MCF 10A (cell line): ENCODE measurements at regions not wholly inside any gene's neighbourhood (a gene's known extent, or its start where the extent isn't known, plus 50 kb on each side); places are given as distances from the start of the nearest gene placed in this dataset.

ENCODE experiments used
- BruUV-seq: library from RNA; stranded (reverse); fragments of 400-500 nt; replicated peaks from 2 replicates; lab custom pipeline; 2021; lab: Mats Ljungman, UMichigan
- CTCF ChIA-PET: fragments of 300-600 bp; sonication (Branson Sonifier 250); formaldehyde crosslinking; extraction: SDS; loops from one replicate; lab custom pipeline; 2021; ENCODE audit warnings: antibody characterized with exemption, inconsistent platforms; lab: Yijun Ruan, JAX
- POLR2A ChIA-PET: fragments of 300-600, 350-650 bp; sonication (Branson Sonifier 250); formaldehyde crosslinking; extraction: SDS; loops from one replicate; lab custom pipeline; 2020; ENCODE audit warnings: antibody characterized with exemption, inconsistent platforms; lab: Yijun Ruan, JAX
- DNase-seq: peaks from one replicate; pipeline ENCODE4 v3.0.0-alpha.2; 2018; ENCODE audit not compliant: unreplicated experiment
- H3K27ac Mint-ChIP-seq: one replicate; pipeline ENCODE4 v1.8.0; 2022; ENCODE audit warnings: mild to moderate bottlenecking, low read depth, mixed read lengths; ENCODE audit not compliant: unreplicated experiment
- H3K27me3 Mint-ChIP-seq: one replicate; pipeline ENCODE4 v1.8.0; 2022; ENCODE audit warnings: mixed read lengths; ENCODE audit not compliant: insufficient read depth, unreplicated experiment
- H3K36me3 Mint-ChIP-seq: one replicate; pipeline ENCODE4 v1.8.0; 2022; ENCODE audit warnings: mild to moderate bottlenecking, moderate library complexity, mixed read lengths; ENCODE audit not compliant: insufficient read depth, unreplicated experiment
- H3K4me1 Mint-ChIP-seq: one replicate; pipeline ENCODE4 v1.8.0; 2022; ENCODE audit warnings: mixed read lengths; ENCODE audit not compliant: insufficient read depth, unreplicated experiment
- H3K4me3 Mint-ChIP-seq: one replicate; pipeline ENCODE4 v1.8.0; 2022; ENCODE audit warnings: mild to moderate bottlenecking, moderate library complexity, mixed read lengths; ENCODE audit not compliant: unreplicated experiment
- H3K9me3 Mint-ChIP-seq: one replicate; pipeline ENCODE4 v1.8.0; 2022; ENCODE audit warnings: mixed read lengths; ENCODE audit not compliant: unreplicated experiment
- intact Hi-C: fragments of 100-400 bp; cut with micrococcal nuclease; formaldehyde crosslinking; loops from 2 replicates; pipeline ENCODE4 v1.14.1; 2022
- TF ChIP-seq, protein P1 (sequence below): fragments of 200-600 bp; IDR thresholded peaks from one replicate; pipeline ENCODE4 v1.8.0; 2022; ENCODE audit warnings: antibody characterized with exemption, mild to moderate bottlenecking; ENCODE audit not compliant: unreplicated experiment

DNA sequence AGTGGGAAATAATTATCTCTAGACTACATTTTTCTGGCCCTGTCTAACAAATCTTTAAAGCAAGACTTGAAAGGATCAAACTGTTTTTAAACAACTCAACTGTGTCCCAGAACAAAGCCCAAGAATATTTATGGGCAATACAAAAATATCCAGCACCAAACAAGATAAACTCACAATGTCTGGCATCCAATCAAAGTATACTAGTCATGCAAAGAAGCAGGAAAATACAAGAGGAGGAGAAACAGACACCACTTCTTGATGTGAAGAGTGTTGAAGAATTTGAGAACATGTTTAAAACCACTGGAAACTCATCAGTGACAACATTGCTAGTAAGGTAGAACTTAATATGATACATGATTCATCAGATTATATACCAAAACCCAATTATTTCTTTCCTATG, 66.1 kb upstream of the CDC42EP3 start:
- H3K9me3 Mint-ChIP-seq, result no peaks in the 10 kb centered on the region
- BruUV-seq, result no TSS peak
- H3K4me3 Mint-ChIP-seq, result no peak overlapping the region
- TF ChIP-seq, protein P1, sequence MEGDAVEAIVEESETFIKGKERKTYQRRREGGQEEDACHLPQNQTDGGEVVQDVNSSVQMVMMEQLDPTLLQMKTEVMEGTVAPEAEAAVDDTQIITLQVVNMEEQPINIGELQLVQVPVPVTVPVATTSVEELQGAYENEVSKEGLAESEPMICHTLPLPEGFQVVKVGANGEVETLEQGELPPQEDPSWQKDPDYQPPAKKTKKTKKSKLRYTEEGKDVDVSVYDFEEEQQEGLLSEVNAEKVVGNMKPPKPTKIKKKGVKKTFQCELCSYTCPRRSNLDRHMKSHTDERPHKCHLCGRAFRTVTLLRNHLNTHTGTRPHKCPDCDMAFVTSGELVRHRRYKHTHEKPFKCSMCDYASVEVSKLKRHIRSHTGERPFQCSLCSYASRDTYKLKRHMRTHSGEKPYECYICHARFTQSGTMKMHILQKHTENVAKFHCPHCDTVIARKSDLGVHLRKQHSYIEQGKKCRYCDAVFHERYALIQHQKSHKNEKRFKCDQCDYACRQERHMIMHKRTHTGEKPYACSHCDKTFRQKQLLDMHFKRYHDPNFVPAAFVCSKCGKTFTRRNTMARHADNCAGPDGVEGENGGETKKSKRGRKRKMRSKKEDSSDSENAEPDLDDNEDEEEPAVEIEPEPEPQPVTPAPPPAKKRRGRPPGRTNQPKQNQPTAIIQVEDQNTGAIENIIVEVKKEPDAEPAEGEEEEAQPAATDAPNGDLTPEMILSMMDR, result no peak
- no peaks in the 10 kb centered on the region for H3K4me1 Mint-ChIP-seq
- CTCF ChIA-PET, result no interaction called here
- intact Hi-C loops, result no loop called here
- no peaks in the 10 kb centered on the region for H3K27me3 Mint-ChIP-seq
- H3K27ac Mint-ChIP-seq, result no peak overlapping the region
- POLR2A ChIA-PET, result interaction anchor here (0.6 kb wide), 1 partner anchor 103 kb away, joined by 3 read pairs; no protein-coding TSS in a partner anchor
- H3K36me3 Mint-ChIP-seq, result no peaks in the 10 kb centered on the region
- no peak for DNase-seq

DNA sequence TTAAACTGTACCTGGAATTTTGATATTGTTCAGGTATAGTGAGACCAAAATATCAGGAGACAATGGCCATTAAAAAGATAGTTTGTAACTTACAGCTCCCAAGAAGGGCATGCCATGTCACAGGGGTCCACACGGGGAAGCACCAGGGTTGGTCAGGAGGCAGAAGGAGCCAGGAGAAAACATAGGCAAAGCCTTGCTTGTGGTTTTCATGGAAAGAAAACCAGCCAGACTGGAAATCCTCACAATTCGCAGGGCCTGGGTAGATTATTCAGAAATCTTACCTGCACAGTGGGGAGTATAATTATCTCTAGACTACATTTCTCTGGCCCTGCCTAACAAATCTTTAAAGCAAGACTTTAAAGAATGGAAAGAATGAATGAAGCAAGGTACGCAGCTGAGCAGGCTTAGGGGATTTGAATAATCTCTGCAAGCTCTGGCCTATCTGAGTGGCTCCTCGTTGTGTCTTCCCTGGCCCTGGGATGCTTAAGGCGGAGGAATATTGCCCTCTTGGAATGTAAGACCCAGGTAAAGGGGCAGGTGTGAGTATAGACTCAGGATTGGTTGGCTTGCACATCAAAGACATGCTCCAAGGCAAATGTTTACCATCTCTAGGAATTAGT, 66.9 kb upstream of the CDC42EP3 start:
- Mint-ChIP-seq H3K4me1 (no peaks in the 10 kb centered on the region), H3K4me3 (no peak overlapping the region), H3K27ac (no peak overlapping the region), H3K9me3 (no peaks in the 10 kb centered on the region), H3K36me3 (no peaks in the 10 kb centered on the region), H3K27me3 (no peaks in the 10 kb centered on the region)
- TF ChIP-seq, protein P1, result no peak
- POLR2A ChIA-PET, result no interaction called here
- no TSS peak for BruUV-seq
- intact Hi-C loops, result no loop called here
- CTCF ChIA-PET, result interaction anchor here (0.5 to 0.7 kb wide), 2 partner anchors 25 to 952 kb away, joined by 4 read pairs; no protein-coding TSS in a partner anchor
- no peak for DNase-seq

DNA sequence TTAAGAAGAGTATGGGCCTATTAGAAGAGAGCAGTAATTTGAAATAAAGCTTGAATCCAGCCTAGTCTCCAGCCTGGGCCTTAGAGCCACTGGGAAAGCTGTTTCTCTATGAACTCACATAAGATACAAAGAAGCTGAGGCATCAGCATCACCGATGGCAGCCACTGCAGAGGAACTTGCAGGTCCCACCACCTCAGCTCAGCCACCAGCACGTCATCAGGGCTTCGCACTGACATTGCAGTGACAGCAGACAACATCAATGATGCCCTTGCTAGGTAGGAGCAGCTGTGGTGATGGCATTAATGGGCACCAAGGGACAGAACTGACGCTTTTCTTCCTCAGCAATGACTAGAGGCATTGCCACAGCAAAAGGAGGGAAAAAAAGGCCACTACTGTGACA, 67.7 kb upstream of the CDC42EP3 start:
- ChIA-PET CTCF (interaction anchor here (0.7 kb wide), 2 partner anchors 25 to 150 kb away, joined by 4 to 5 read pairs; no protein-coding TSS in a partner anchor), POLR2A (interaction anchor here (0.6 kb wide), 1 partner anchor 150 kb away, joined by 3 read pairs; no protein-coding TSS in a partner anchor)
- Mint-ChIP-seq H3K9me3 (no peaks in the 10 kb centered on the region), H3K36me3 (no peaks in the 10 kb centered on the region), H3K27me3 (no peaks in the 10 kb centered on the region), H3K4me3 (no peak overlapping the region), H3K27ac (no peak overlapping the region), H3K4me1 (no peaks in the 10 kb centered on the region)
- DNase-seq, result no peak
- intact Hi-C loops, result no loop called here
- BruUV-seq, result no TSS peak
- TF ChIP-seq, protein P1, result no peak

DNA sequence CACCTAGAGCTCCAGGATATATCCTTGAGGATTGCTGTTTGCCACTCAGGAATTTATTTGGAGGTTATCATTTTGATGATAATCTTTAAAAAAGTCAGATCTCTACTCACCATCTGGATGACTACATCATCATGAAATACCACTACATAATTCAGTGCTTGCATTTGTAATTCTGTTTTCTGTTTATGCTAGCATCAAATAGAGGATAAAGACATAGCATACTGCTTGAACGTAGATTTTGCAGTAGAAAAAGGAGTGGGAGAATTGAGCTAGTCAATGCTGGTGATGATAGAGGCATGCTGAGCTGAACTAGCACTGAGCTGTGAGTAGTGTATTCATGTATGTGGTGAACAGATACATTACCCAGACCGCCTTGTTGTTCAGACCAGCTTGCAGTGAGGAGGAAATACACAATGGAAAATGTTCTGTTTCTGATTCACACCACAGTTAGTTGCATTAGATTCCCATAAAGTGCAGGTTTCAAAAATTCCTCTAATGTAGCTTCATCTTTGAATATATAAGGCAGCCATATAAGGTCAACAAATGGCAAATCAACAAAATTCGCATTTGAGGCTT, 68.8 kb upstream of the CDC42EP3 start:
- H3K4me3 Mint-ChIP-seq, result no peak overlapping the region
- no peak overlapping the region for H3K27ac Mint-ChIP-seq
- ChIA-PET CTCF (interaction anchor here (0.9 kb wide), 1 partner anchor 138 kb away, joined by 3 read pairs; no protein-coding TSS in a partner anchor), POLR2A (interaction anchor here (0.7 kb wide), 1 partner anchor 71 kb away, joined by 3 read pairs; no protein-coding TSS in a partner anchor)
- no TSS peak for BruUV-seq
- no peaks in the 10 kb centered on the region for H3K9me3 Mint-ChIP-seq
- intact Hi-C loops, result no loop called here
- H3K36me3 Mint-ChIP-seq, result no peaks in the 10 kb centered on the region
- H3K27me3 Mint-ChIP-seq, result no peaks in the 10 kb centered on the region
- TF ChIP-seq, protein P1, result no peak
- no peak for DNase-seq
- no peaks in the 10 kb centered on the region for H3K4me1 Mint-ChIP-seq
